RPMI7951 (cell line): ENCODE measurements at regions not wholly inside any gene's neighbourhood (a gene's known extent, or its start where the extent isn't known, plus 50 kb on each side); places are given as distances from the start of the nearest gene placed in this dataset.
"Not testable (repeated sequence)": the region's sequence is repeated elsewhere in the genome, so short reads cannot be mapped to it uniquely, and the experiment has no call there.

Experiments
- DNase-seq: peaks from one replicate; pipeline ENCODE4 v3.0.0-alpha.2; 2012; ENCODE audit warnings: low read depth

- DNase-seq = no peak
These were observed 427.0 kb upstream of the VSTM2A start for GRCh38 chr7:54115028-54115763.

GRCh38 chr7:54116956-54117355, 425.2 kb upstream of the VSTM2A start:
- no peak for DNase-seq

DNA sequence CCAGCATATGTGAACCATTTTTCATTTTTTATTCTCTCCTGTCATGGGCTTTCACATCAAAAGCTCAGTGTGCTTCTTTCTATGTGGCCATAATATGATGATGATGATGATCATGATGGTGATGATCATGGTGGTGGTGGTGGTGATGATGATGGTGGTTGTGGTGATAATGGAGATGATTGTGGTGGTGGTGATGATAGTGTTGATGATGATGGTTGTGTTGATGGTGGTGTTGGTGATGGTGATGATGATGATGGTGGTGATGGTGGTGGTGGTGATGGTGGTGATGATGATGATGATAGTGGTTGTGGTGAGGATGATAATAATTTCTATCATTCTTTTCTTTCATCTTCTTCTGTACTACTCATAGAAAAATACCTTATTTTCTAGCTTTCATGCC, 413.1 kb upstream of the VSTM2A start:
- DNase-seq = no peak

- DNase-seq = no peak
These were observed 400.6 kb upstream of the VSTM2A start for GRCh38 chr7:54141576-54141975.

DNA sequence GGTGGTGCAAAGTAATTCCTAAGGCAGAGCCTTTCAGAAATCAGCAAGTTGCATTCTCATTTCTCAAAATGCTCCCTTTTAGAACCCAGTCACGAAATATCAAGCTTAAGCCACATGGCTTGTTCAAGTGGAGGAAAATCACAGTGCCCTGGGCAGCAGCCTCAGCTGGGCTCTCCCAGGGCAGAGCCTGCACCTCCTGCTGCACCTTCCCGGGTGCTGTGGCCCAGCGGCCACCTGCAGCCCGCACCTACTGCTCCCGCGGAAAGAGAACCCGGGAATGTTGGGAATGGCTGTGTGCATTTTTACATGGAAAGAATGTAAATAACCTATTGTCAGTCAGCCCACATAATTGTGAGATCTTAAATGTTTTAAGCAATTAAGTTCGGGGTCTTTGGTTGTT, 396.5 kb upstream of the VSTM2A start:
- no peak for DNase-seq

DNA sequence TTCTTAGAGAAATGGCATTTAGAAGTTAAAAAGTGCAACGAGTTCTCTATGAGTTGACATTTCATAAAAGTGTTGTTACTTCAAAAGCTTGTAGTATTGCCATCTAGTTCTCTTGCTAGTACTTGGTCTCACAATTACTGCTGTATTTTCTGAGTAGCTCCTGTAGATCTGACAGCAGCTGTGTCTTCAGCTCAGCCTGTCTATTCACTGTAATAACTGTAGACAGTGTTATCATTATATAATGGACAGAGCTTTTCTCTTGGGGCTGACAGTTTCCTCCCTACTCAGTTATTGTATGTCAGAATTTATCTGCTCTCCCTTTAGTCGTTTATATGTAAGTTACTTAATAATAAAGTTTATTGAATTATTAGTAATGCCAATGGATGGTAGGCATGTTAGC, 388.7 kb upstream of the VSTM2A start:
- no peak for DNase-seq

- no peak for DNase-seq
These were observed 383.1 kb upstream of the VSTM2A start for GRCh38 chr7:54159088-54159487.

DNA sequence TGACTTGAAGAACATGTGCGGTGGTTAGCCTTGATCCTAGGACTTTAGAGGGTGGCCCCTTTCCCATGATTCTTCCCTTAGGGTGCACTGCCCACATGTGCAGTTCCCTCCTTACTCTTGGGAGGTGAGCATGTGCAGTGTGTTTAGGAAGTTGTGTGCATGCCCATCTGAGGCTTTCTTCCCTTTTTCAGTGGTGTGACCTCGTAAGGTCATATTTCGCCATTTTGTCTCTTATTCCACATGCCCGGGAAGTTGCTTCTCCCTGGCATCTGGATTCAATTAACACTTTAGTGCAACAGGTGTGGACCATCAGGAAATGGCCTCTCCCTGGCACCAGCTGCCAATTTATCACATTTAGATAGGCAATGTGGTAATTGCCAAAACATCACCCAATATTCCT, 380.6 kb upstream of the VSTM2A start:
- peak; percentile 68 for DNase-seq

- no peak for DNase-seq
These were observed 375.8 kb upstream of the VSTM2A start for GRCh38 chr7:54166419-54166818.

DNA sequence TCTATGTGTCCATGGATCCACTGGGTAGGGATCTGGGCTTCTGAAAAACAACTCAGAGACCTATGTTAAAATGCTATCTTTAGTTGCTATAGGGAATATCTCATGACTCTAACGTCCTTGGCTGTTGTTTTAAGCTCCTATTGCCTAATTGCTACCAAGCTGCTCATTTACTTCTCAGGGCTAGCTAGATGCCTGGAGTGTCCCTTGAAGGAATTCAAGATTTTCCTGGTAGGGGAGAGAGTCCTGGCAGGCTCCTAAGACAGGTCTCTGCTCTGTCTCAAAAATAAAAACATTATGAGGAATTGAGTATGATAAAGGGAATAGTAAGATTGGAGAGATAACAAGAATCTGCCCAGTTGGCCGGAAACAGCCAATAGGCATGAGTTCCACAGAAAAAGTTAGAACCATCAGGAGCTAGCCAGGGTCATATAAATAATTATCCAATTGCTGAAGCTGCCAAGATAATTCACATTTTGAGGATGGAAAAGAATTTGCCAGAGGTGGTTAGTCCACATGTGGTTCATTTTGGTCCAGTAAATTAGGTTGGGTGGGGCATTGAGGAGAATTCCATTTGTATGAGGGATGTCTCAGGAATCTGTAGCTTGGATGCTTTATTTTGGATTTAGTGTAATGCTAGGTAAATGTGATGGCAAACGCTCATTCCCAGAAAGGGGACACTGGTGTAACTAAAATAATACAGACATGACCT, 362.7 kb upstream of the VSTM2A start:
- peak; percentile 93 for DNase-seq

GRCh38 chr7:54180796-54181195, 361.4 kb upstream of the VSTM2A start:
- no peak for DNase-seq

- no peak for DNase-seq
These were observed 359.1 kb upstream of the VSTM2A start for GRCh38 chr7:54183055-54183454.

DNA sequence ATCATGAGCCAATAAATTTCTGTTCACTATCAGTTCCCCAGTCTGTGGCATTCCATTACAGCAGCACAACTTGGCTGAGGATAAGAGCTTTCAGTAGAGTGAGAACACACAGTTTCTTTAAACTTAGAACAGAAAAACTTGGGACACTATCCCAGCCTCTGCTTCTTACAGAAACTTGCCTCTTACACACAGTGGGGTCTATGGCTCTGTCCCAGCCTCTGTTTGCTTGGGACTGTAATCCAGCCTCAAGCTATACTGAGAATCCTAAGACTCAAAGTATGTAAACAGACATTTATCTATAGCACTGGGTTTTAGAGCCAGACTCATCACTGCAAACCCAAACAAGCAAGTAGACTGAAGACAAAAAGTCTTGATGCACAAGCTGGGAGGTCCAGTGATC, 355.8 kb upstream of the VSTM2A start:
- DNase-seq = no peak

DNA sequence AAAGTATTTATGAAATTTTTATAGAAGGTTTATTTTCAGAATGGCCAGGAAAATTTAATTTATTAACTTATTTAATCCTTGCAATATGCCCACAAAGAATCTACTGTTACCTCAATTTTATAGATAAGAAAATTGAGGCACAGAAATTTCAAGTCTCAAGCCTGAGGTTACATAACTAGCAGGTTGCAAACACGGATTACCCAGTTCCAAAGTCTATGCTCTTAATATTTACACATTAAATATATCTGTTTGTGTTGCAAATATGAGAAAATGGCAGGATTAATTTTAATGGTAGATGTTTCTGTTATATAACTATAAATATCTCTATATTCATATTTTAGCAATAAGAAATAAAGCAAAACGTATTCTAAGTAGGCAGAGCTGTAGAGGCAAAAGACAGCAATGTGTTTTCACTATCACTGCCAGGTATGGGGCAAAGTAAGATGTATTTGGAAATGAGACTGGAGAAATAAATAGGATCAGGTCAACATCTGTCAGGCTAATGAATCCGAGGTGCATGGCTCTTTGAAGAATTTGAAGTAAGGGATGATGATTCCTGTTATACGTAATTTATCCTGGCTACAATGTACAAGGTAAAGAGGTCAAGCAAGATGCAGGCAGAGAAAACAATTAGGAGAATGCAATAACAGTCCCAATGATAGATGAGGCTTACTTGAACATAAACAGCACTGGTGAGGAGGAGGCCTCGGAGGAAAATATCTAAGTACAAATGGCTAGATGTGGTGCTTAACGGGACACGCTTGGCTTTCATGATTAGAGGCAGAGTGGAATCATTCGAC, 354.1 kb upstream of the VSTM2A start:
- no peak for DNase-seq

- DNase-seq = no peak
These were observed 353.3 kb upstream of the VSTM2A start for GRCh38 chr7:54188843-54189242.

GRCh38 chr7:54189330-54189729, 352.8 kb upstream of the VSTM2A start:
- DNase-seq = peak; percentile 74

DNA sequence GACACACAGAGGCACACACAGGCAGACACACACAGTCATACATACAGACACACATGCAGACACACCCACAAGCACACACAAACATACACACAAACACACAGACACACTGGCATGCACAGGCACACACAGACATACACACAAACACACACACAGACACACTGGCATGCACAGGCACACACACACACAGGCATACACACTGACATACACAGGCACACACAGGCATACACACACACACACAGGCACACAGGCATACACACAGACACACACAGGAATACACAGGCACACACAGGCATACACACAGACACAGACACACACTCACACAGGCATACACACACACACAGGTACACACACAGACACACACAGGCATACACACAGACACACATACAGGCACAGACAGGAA, 340.7 kb upstream of the VSTM2A start:
- no peak for DNase-seq

DNA sequence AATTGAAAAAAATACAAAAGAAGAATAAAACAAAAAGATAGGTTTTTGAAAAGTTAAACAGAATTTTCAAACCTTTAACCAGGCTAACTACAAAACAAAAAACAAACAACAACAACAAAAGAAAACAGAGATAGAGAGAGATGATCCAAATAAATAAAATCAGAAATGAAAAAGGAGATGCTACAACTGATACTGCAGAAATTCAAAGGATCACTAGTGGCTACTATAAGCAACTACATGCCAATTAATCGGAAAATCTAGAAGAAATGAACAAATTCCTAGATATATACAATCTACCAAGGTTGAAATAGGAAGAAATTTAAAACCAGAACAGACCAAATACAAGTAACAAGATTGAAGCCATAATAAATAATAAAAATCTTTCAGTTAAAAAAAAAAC, 326.8 kb upstream of the VSTM2A start:
- no peak for DNase-seq

GRCh38 chr7:54226030-54226429, 316.1 kb upstream of the VSTM2A start:
- not testable (repeated sequence) for DNase-seq

GRCh38 chr7:54242776-54243175, 299.4 kb upstream of the VSTM2A start:
- DNase-seq = no peak

- DNase-seq = no peak
These were observed 297.2 kb upstream of the VSTM2A start for GRCh38 chr7:54245020-54245419.

DNA sequence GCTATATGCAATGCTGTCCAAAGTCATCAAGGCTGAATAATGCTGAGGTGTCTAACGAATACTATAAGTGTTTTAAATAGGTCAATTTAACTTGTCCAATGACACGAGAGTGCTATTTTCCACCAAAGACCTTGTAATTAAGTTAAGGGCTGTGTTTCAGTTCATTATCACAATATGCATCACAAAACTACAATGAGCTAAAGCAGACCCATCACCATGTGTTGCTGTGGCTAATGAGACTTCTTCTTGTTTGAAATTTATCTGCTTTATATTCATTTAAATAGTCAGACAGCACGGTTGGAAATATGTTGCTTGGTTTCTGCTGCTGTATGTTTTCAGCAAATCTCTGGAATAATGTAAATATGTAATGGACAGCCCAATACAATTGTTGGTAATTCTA, 292.5 kb upstream of the VSTM2A start:
- no peak for DNase-seq
